Psoas muscle (tissue), 7 donors: ENCODE measurements at regions not wholly inside any gene's neighbourhood (a gene's known extent, or its start where the extent isn't known, plus 50 kb on each side); places are given as distances from the start of the nearest gene placed in this dataset.

Source experiments
- ATAC-seq, 4 donors: fragments of 200-7000 bp; cut with Tn5 transposase; one replicate each; pipeline ENCODE4 v1.9.1; 2020; ENCODE audit warnings: moderate library complexity in 3 of 4, mild to moderate bottlenecking in 2 of 4
- DNase-seq, 2 donors: peaks; one replicate each; pipeline ENCODE4 v3.0.0-alpha.2; 2020
- H3K27ac ChIP-seq: fragments of 200-600 bp; one replicate; pipeline ENCODE4 v1.8.0; 2022
- H3K27me3 ChIP-seq, 3 donors: fragments of 200-600 bp in 1 of 3; one replicate each; pipeline versions ENCODE4 v1.6.1 to v1.8.0; 2013 to 2022; ENCODE audit warnings: low read length in 2 of 3, mild to moderate bottlenecking in 2 of 3, moderate library complexity in 1 of 3; ENCODE audit not compliant: insufficient read depth in 3 of 3
- H3K36me3 ChIP-seq, 2 donors: fragments of 200-600 bp in 1 of 2; one replicate each; pipeline versions ENCODE4 v1.6.1 to v1.8.0; 2013 to 2022; ENCODE audit warnings: low read depth in 1 of 2, mild to moderate bottlenecking in 1 of 2, moderate library complexity in 1 of 2; ENCODE audit not compliant: insufficient read depth in 1 of 2
- H3K4me1 ChIP-seq: fragments of 200-600 bp; one replicate; pipeline ENCODE4 v1.8.0; 2022
- H3K4me3 ChIP-seq: fragments of 200-600 bp; one replicate; pipeline ENCODE4 v1.8.0; 2022; ENCODE audit warnings: mild to moderate bottlenecking
- H3K9me3 ChIP-seq: fragments of 200-600 bp; one replicate; pipeline ENCODE4 v1.8.0; 2022
- WGBS, 3 donors: extraction: QIAGEN DNeasy Blood & Tissue Kit; methylation state at CpG; one replicate each; pipeline versions ENCODE4 v1.1.6 to v1.1.7; 2013; 5-methylcytosine and 5-hydroxymethylcytosine counted together
- intact Hi-C, 2 donors: fragments of 100-400 bp; cut with DNase I; formaldehyde crosslinking; loops; one replicate each; pipeline versions ENCODE4 v1.11.0 to v1.14.2; 2022
- TF ChIP-seq, protein P1 (sequence below): fragments of 200-600 bp; IDR thresholded peaks from one replicate; pipeline ENCODE4 v1.8.0; 2022; ENCODE audit warnings: antibody characterized with exemption
- donor health status: healthy with polysubstance abuse.
- donor health status: DM: no; HTN: no; CAD: no; lungs with moderate emphysema.
- donor health status: Bipolar disorder and iron deficiency.
- donor health status: healthy.
- donor health status: DM: yes; HTN: yes; CAD: no.
- donor health status: DM: no; HTN: no; CAD: no.
- donor health status: DM: yes; HTN: yes; CAD: no.

DNA sequence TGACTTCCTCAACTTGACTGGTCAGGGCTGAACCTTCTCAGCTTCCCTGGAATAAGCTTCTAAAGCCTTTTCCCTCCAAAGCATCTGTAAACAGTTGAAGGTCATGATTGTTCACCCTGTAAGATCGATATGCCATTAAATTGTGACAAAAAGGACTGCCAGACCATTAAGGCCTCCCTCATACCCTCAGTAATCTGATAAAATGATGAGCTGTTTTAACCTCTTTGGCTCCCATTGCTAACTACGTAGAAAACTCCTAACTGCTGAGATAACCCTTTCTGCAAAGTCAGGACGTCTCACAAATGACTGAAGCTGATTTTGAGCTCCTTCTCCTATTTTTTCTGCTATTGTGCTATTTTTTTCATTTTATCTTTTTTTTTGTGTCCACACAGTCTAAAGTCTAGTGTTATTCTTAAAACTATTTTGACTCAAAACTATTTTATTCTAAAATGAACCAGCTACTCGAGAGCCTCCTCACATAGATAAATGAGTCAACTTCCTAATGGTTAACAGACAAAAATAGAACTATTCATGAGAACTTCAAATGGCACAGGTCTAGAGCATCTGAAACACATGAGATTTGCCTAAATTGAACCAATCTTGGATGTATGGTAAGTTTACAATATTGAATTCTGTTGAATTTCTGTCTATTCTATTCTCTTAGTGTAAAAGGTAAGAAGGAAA lies 395.6 kb upstream of the TLE4 start:
- DNase-seq (no peak), ATAC-seq (no peak)
- no peaks in the 10 kb centered on the region for H3K9me3 ChIP-seq
- H3K4me3 ChIP-seq: no peak overlapping the region
- TF ChIP-seq, protein P1, sequence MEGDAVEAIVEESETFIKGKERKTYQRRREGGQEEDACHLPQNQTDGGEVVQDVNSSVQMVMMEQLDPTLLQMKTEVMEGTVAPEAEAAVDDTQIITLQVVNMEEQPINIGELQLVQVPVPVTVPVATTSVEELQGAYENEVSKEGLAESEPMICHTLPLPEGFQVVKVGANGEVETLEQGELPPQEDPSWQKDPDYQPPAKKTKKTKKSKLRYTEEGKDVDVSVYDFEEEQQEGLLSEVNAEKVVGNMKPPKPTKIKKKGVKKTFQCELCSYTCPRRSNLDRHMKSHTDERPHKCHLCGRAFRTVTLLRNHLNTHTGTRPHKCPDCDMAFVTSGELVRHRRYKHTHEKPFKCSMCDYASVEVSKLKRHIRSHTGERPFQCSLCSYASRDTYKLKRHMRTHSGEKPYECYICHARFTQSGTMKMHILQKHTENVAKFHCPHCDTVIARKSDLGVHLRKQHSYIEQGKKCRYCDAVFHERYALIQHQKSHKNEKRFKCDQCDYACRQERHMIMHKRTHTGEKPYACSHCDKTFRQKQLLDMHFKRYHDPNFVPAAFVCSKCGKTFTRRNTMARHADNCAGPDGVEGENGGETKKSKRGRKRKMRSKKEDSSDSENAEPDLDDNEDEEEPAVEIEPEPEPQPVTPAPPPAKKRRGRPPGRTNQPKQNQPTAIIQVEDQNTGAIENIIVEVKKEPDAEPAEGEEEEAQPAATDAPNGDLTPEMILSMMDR: no peak
- intact Hi-C loops: no loop called here
- H3K27me3 ChIP-seq: no peaks in the 10 kb centered on the region
- H3K27ac ChIP-seq: no peak overlapping the region
- H3K4me1 ChIP-seq: no peaks in the 10 kb centered on the region
- 63 to 72% (median 71%) methylated on average over 4 of the region's 4 CpGs for WGBS, 3 donors
- H3K36me3 ChIP-seq: no peaks in the 10 kb centered on the region

DNA sequence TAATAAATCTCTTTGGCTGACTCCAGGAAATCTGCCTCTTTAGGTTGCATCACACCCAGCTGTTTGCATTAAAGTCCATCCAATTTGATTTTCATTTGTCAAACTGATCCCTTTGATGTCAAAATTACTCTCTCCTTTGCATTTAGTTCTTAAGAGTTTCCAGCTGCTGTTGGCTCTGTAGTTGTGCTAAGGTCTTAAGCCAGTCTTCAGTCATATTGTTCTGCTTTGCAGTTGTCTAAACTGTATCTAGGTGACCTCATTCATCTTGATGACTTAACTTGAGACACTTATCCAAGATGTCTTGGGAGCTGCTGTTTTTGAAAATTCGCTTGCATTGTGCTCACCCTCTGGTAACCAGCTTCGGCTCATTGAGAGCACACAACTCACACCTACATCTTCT lies 386.9 kb upstream of the TLE4 start:
- no peaks in the 10 kb centered on the region for H3K9me3 ChIP-seq
- peaks cover 2% of the 10 kb centered on the region for H3K4me1 ChIP-seq
- no peak for ATAC-seq
- 73 to 81% (median 75%) methylated on average over 2 of the region's 2 CpGs for WGBS, 3 donors
- no peaks in the 10 kb centered on the region for H3K27me3 ChIP-seq
- H3K4me3 ChIP-seq: no peak overlapping the region
- TF ChIP-seq, protein P1: no peak
- no peak overlapping the region for H3K27ac ChIP-seq
- no peak for DNase-seq
- intact Hi-C loops: no loop called here
- H3K36me3 ChIP-seq: no peaks in the 10 kb centered on the region

DNA sequence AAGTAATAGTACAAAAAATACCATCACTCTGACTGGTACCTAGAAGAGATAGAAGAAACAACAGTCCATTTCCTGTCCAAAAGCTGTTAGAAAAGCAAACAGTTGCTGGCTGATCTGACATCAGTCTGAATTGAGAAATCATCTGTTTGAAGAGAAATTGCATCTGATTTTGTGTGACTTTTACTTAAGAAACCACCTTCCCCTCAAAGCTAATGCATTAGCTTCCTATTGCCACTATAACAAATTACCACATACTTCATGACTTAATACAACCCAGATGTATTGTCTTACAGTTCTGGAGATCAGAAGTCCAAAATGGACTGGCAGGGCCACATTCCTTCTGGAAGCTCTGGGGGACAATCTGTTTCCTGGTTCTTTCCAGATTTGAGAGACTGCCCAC lies 385.9 kb upstream of the TLE4 start:
- peaks cover 3% of the 10 kb centered on the region for H3K4me1 ChIP-seq
- no peak overlapping the region for H3K27ac ChIP-seq
- intact Hi-C loops: no loop called here
- no peaks in the 10 kb centered on the region for H3K36me3 ChIP-seq
- ATAC-seq (no peak), DNase-seq (no peak)
- no peaks in the 10 kb centered on the region for H3K9me3 ChIP-seq
- no peaks in the 10 kb centered on the region for H3K27me3 ChIP-seq
- no peak overlapping the region for H3K4me3 ChIP-seq
- TF ChIP-seq, protein P1: no peak

DNA sequence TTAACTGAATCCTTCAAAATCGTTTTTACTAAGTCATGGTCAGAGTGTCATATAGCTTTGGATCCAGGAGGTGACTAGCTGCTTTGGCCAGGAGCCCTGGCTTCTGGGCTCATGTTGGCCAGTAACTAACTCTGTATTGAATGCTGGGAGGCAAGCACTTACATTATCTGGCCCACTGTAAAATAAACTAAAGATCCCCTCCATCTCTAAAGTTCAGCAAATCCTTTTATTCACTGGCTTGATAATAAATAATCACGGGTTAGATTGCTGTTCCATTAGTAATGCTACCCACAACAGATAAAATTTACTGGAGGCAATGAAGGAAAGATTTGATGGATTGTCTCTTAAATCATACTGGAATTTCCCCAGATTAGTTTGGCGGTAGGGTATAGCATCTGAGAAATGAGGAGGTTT lies 382.2 kb upstream of the TLE4 start:
- Histone ChIP-seq H3K36me3 (no peaks in the 10 kb centered on the region), H3K27me3 (no peaks in the 10 kb centered on the region), H3K4me3 (no peak overlapping the region), H3K27ac (no peak overlapping the region), H3K9me3 (no peaks in the 10 kb centered on the region), H3K4me1 (peaks cover 3% of the 10 kb centered on the region)
- TF ChIP-seq, protein P1: no peak
- ATAC-seq (peak in 3 of 4 donors; percentile 64 to 93 (median 70)), DNase-seq (peak in 1 of 2 donors; percentile 64)
- 20 to 27% (median 22%) methylated on average over 3 of the region's 3 CpGs for WGBS, 3 donors
- intact Hi-C loops: no loop called here

DNA sequence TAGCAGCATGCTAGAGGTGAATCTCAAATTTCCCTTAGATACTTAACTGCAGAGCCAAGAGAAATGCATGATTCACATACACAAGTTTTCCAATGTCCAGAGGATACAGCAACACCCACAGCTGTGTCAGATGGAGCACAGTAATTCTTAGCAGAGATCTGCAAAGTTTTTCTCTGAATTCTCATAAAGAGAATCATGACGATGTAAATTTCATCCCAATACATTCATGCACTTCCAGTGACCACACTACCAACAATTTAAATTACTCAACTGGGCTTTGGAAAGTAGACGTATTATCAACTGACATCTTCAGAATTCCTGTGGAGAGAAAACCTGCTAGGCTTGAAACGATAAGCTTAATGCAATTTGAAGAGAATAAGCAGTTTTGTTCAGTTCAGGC lies 378.8 kb upstream of the TLE4 start:
- H3K4me3 ChIP-seq: no peak overlapping the region
- ATAC-seq (no peak), DNase-seq (no peak)
- H3K9me3 ChIP-seq: no peaks in the 10 kb centered on the region
- H3K27me3 ChIP-seq: no peaks in the 10 kb centered on the region
- H3K36me3 ChIP-seq: no peaks in the 10 kb centered on the region
- intact Hi-C loops: no loop called here
- 89 to 91% (median 90%) methylated on average over 3 of the region's 3 CpGs for WGBS, 3 donors
- no peak overlapping the region for H3K27ac ChIP-seq
- peaks cover 3% of the 10 kb centered on the region for H3K4me1 ChIP-seq
- TF ChIP-seq, protein P1: no peak
